ENCODE measurements at regions not wholly inside any gene's neighbourhood (a gene's known extent, or its start where the extent isn't known, plus 50 kb on each side); places are given as distances from the start of the nearest gene placed in this dataset.

- H3K4me1 ChIP-seq, result no peaks in the 10 kb centered on the region
- H3K27me3 ChIP-seq (ENCODE audit: insufficient read depth in 3 of 3, low read length in 2 of 3), result no peaks in the 10 kb centered on the region
- ATAC-seq (no peak), DNase-seq (no peak)
- no peaks in the 10 kb centered on the region for H3K9me3 ChIP-seq
- no peak for TF ChIP-seq CTCF (IDR thresholded peaks at IDR 0.05)
- H3K36me3 ChIP-seq (ENCODE audit: insufficient read depth in 1 of 2, low read depth in 1 of 2), result no peaks in the 10 kb centered on the region
- no peak overlapping the region for H3K27ac ChIP-seq
- H3K4me3 ChIP-seq, result no peak overlapping the region
- WGBS, 3 donors, result 57 to 72% (median 62%) methylated on average over 4 of the region's 4 CpGs
- intact Hi-C loops (cut with DNase I), result no loop called here
These were observed 126.8 kb upstream of the PTCH1 start for GRCh38 chr9:95643619-95644018.

GRCh38 chr9:95642189-95642588 lies 125.4 kb upstream of the PTCH1 start:
- intact Hi-C loops (cut with DNase I), result no loop called here
- no peak for TF ChIP-seq CTCF (IDR thresholded peaks at IDR 0.05)

GRCh38 chr9:95641586-95641985 lies 124.8 kb upstream of the PTCH1 start:
- no peak overlapping the region for H3K4me3 ChIP-seq
- H3K4me1 ChIP-seq, result no peaks in the 10 kb centered on the region
- H3K27me3 ChIP-seq (ENCODE audit: insufficient read depth in 3 of 3, low read length in 2 of 3), result no peaks in the 10 kb centered on the region
- no peaks in the 10 kb centered on the region for H3K36me3 ChIP-seq (ENCODE audit: insufficient read depth in 1 of 2, low read depth in 1 of 2)
- TF ChIP-seq CTCF (IDR thresholded peaks at IDR 0.05), result no peak
- intact Hi-C loops (cut with DNase I), result no loop called here
- 62 to 73% (median 70%) methylated on average over 6 of the region's 6 CpGs for WGBS, 3 donors
- no peaks in the 10 kb centered on the region for H3K9me3 ChIP-seq
- ATAC-seq (no peak), DNase-seq (no peak)
- no peak overlapping the region for H3K27ac ChIP-seq

More at GRCh38 chr9:95642189-95642588, 125.4 kb upstream of the PTCH1 start:
- DNase-seq, result no peak
- no peak overlapping the region for H3K27ac ChIP-seq
- H3K4me3 ChIP-seq, result no peak overlapping the region
- no peak for ATAC-seq
- no peaks in the 10 kb centered on the region for H3K9me3 ChIP-seq
- H3K36me3 ChIP-seq (ENCODE audit: insufficient read depth in 1 of 2, low read depth in 1 of 2), result no peaks in the 10 kb centered on the region
- H3K27me3 ChIP-seq (ENCODE audit: insufficient read depth in 3 of 3, low read length in 2 of 3), result no peaks in the 10 kb centered on the region
- no peaks in the 10 kb centered on the region for H3K4me1 ChIP-seq

- WGBS, 3 donors, result 59 to 87% (median 82%) methylated on average over 6 of the region's 6 CpGs
- Histone ChIP-seq H3K9me3 (no peaks in the 10 kb centered on the region), H3K36me3 (ENCODE audit: insufficient read depth in 1 of 2, low read depth in 1 of 2) (no peaks in the 10 kb centered on the region), H3K27ac (no peak overlapping the region), H3K4me3 (no peak overlapping the region), H3K27me3 (ENCODE audit: insufficient read depth in 3 of 3, low read length in 2 of 3) (no peaks in the 10 kb centered on the region), H3K4me1 (no peaks in the 10 kb centered on the region)
- ATAC-seq (no peak), DNase-seq (no peak)
- intact Hi-C loops (cut with DNase I), result no loop called here
- no peak for TF ChIP-seq CTCF (IDR thresholded peaks at IDR 0.05)
These were observed 123.6 kb upstream of the PTCH1 start for GRCh38 chr9:95640336-95640735.

- H3K4me1 ChIP-seq, result no peaks in the 10 kb centered on the region
- WGBS, 3 donors, result 78 to 80% (median 78%) methylated on average over 4 of the region's 4 CpGs
- DNase-seq, result no peak
These were observed 119.4 kb upstream of the PTCH1 start for GRCh38 chr9:95635986-95636671.

More at GRCh38 chr9:95635986-95636671, 119.4 kb upstream of the PTCH1 start:
- no peaks in the 10 kb centered on the region for H3K36me3 ChIP-seq (ENCODE audit: insufficient read depth in 1 of 2, low read depth in 1 of 2)
- no peak overlapping the region for H3K4me3 ChIP-seq
- no peak for TF ChIP-seq CTCF (IDR thresholded peaks at IDR 0.05)
- H3K27me3 ChIP-seq (ENCODE audit: insufficient read depth in 3 of 3, low read length in 2 of 3), result peaks cover 0 to 2% (median 0%) of the 10 kb centered on the region in 3 donors
- H3K9me3 ChIP-seq, result no peaks in the 10 kb centered on the region
- ATAC-seq, result no peak
- intact Hi-C loops (cut with DNase I), result no loop called here
- H3K27ac ChIP-seq, result no peak overlapping the region
